ENCODE measurements at regions not wholly inside any gene's neighbourhood (a gene's known extent, or its start where the extent isn't known, plus 50 kb on each side); places are given as distances from the start of the nearest gene placed in this dataset.
"Not testable (repeated sequence)": the region's sequence is repeated elsewhere in the genome, so short reads cannot be mapped to it uniquely, and the experiment has no call there.

GRCh38 chr10:44578271-44578670 lies 193.4 kb upstream of the CXCL12 start:
- Mint-ChIP-seq H3K27ac (no peak overlapping the region), H3K36me3 (ENCODE audit: low read depth) (no peaks in the 10 kb centered on the region), H3K9me3 (no peaks in the 10 kb centered on the region), H3K27me3 (no peaks in the 10 kb centered on the region), H3K4me1 (no peaks in the 10 kb centered on the region), H3K4me3 (no peak overlapping the region)
- ChIA-PET POLR2A (no interaction called here), CTCF (no interaction called here)
- no peak for DNase-seq

- H3K4me1 Mint-ChIP-seq; DNase-seq; H3K36me3 Mint-ChIP-seq (ENCODE audit: low read depth); POLR2A ChIA-PET; H3K4me3 Mint-ChIP-seq; CTCF ChIA-PET; H3K9me3 Mint-ChIP-seq; H3K27ac Mint-ChIP-seq; H3K27me3 Mint-ChIP-seq: not testable (repeated sequence)
Measured at GRCh38 chr10:44578963-44579362, 194.1 kb upstream of the CXCL12 start.

- Mint-ChIP-seq H3K27me3 (no peaks in the 10 kb centered on the region), H3K4me3 (no peak overlapping the region), H3K27ac (no peak overlapping the region), H3K36me3 (ENCODE audit: low read depth) (no peaks in the 10 kb centered on the region), H3K9me3 (no peaks in the 10 kb centered on the region), H3K4me1 (no peaks in the 10 kb centered on the region)
- ChIA-PET POLR2A (no interaction called here), CTCF (no interaction called here)
- no peak for DNase-seq
Measured at GRCh38 chr10:44581996-44582395, 197.1 kb upstream of the CXCL12 start.

GRCh38 chr10:44587488-44588318 lies 202.8 kb upstream of the CXCL12 start:
- Mint-ChIP-seq H3K4me1 (no peaks in the 10 kb centered on the region), H3K36me3 (ENCODE audit: low read depth) (no peaks in the 10 kb centered on the region), H3K4me3 (no peak overlapping the region), H3K27me3 (no peaks in the 10 kb centered on the region), H3K27ac (no peak overlapping the region), H3K9me3 (no peaks in the 10 kb centered on the region)
- DNase-seq, result no peak
- ChIA-PET CTCF (no interaction called here), POLR2A (no interaction called here)

- ChIA-PET POLR2A (no interaction called here), CTCF (no interaction called here)
- no peak for DNase-seq
- Mint-ChIP-seq H3K4me3 (no peak overlapping the region), H3K27ac (no peak overlapping the region), H3K9me3 (no peaks in the 10 kb centered on the region), H3K36me3 (ENCODE audit: low read depth) (no peaks in the 10 kb centered on the region), H3K27me3 (no peaks in the 10 kb centered on the region), H3K4me1 (no peaks in the 10 kb centered on the region)
Measured at GRCh38 chr10:44589181-44589943, 204.5 kb upstream of the CXCL12 start.

GRCh38 chr10:44589944-44590449 lies 205.1 kb upstream of the CXCL12 start:
- no peaks in the 10 kb centered on the region for H3K36me3 Mint-ChIP-seq (ENCODE audit: low read depth)
- CTCF ChIA-PET, result no interaction called here
- DNase-seq, result no peak
- H3K4me1 Mint-ChIP-seq, result no peaks in the 10 kb centered on the region
- H3K4me3 Mint-ChIP-seq, result no peak overlapping the region
- no peak overlapping the region for H3K27ac Mint-ChIP-seq
- POLR2A ChIA-PET, result no interaction called here
- no peaks in the 10 kb centered on the region for H3K27me3 Mint-ChIP-seq
- no peaks in the 10 kb centered on the region for H3K9me3 Mint-ChIP-seq

- ChIA-PET POLR2A (no interaction called here), CTCF (no interaction called here)
- Mint-ChIP-seq H3K27ac (no peak overlapping the region), H3K4me3 (no peak overlapping the region), H3K4me1 (no peaks in the 10 kb centered on the region), H3K9me3 (no peaks in the 10 kb centered on the region), H3K27me3 (no peaks in the 10 kb centered on the region), H3K36me3 (ENCODE audit: low read depth) (no peaks in the 10 kb centered on the region)
- no peak for DNase-seq
Measured at GRCh38 chr10:44591911-44592310, 207.0 kb upstream of the CXCL12 start.

GRCh38 chr10:44593952-44594351 lies 209.1 kb upstream of the CXCL12 start:
- ChIA-PET POLR2A (no interaction called here), CTCF (no interaction called here)
- no peaks in the 10 kb centered on the region for H3K36me3 Mint-ChIP-seq (ENCODE audit: low read depth)
- H3K27ac Mint-ChIP-seq, result no peak overlapping the region
- no peaks in the 10 kb centered on the region for H3K27me3 Mint-ChIP-seq
- H3K4me1 Mint-ChIP-seq, result no peaks in the 10 kb centered on the region
- no peak for DNase-seq
- no peak overlapping the region for H3K4me3 Mint-ChIP-seq
- no peaks in the 10 kb centered on the region for H3K9me3 Mint-ChIP-seq

GRCh38 chr10:44607116-44607515 lies 222.2 kb upstream of the CXCL12 start:
- H3K36me3 Mint-ChIP-seq (ENCODE audit: low read depth), result no peaks in the 10 kb centered on the region
- ChIA-PET CTCF (no interaction called here), POLR2A (no interaction called here)
- no peak overlapping the region for H3K27ac Mint-ChIP-seq
- H3K4me1 Mint-ChIP-seq, result no peaks in the 10 kb centered on the region
- peaks cover 1% of the 10 kb centered on the region for H3K27me3 Mint-ChIP-seq
- no peak for DNase-seq
- H3K9me3 Mint-ChIP-seq, result no peaks in the 10 kb centered on the region
- no peak overlapping the region for H3K4me3 Mint-ChIP-seq

GRCh38 chr10:44618910-44619309 lies 234.0 kb upstream of the CXCL12 start:
- no peaks in the 10 kb centered on the region for H3K4me1 Mint-ChIP-seq
- H3K27ac Mint-ChIP-seq, result no peak overlapping the region
- no peak for DNase-seq
- POLR2A ChIA-PET, result no interaction called here
- no peaks in the 10 kb centered on the region for H3K9me3 Mint-ChIP-seq
- H3K27me3 Mint-ChIP-seq, result no peaks in the 10 kb centered on the region
- CTCF ChIA-PET, result no interaction called here
- H3K4me3 Mint-ChIP-seq, result no peak overlapping the region
- H3K36me3 Mint-ChIP-seq (ENCODE audit: low read depth), result no peaks in the 10 kb centered on the region

GRCh38 chr10:44619521-44619920 lies 234.6 kb upstream of the CXCL12 start:
- Mint-ChIP-seq H3K4me3 (no peak overlapping the region), H3K9me3 (no peaks in the 10 kb centered on the region), H3K27ac (no peak overlapping the region), H3K36me3 (ENCODE audit: low read depth) (no peaks in the 10 kb centered on the region), H3K27me3 (no peaks in the 10 kb centered on the region), H3K4me1 (no peaks in the 10 kb centered on the region)
- POLR2A ChIA-PET, result no interaction called here
- DNase-seq, result no peak
- CTCF ChIA-PET, result no interaction called here

- no peak for DNase-seq
- Mint-ChIP-seq H3K9me3 (no peaks in the 10 kb centered on the region), H3K27me3 (no peaks in the 10 kb centered on the region), H3K4me1 (no peaks in the 10 kb centered on the region), H3K27ac (no peak overlapping the region), H3K4me3 (no peak overlapping the region), H3K36me3 (ENCODE audit: low read depth) (no peaks in the 10 kb centered on the region)
- ChIA-PET POLR2A (no interaction called here), CTCF (no interaction called here)
Measured at GRCh38 chr10:44619975-44620374, 235.1 kb upstream of the CXCL12 start.

- Mint-ChIP-seq H3K27ac (no peak overlapping the region), H3K27me3 (no peaks in the 10 kb centered on the region), H3K4me3 (no peak overlapping the region), H3K4me1 (no peaks in the 10 kb centered on the region), H3K9me3 (no peaks in the 10 kb centered on the region), H3K36me3 (ENCODE audit: low read depth) (no peaks in the 10 kb centered on the region)
- DNase-seq, result no peak
- POLR2A ChIA-PET, result no interaction called here
- CTCF ChIA-PET, result no interaction called here
Measured at GRCh38 chr10:44627591-44628354, 242.9 kb upstream of the CXCL12 start.

All from activated CD4-positive, alpha-beta memory T cell treated with anti-CD3 and anti-CD28 coated beads, Interleukin-2, amount 10 ng/mL, durations not matched to agents 7 days and 5 days (primary cell).